ENCODE measurements at regions not wholly inside any gene's neighbourhood (a gene's known extent, or its start where the extent isn't known, plus 50 kb on each side); places are given as distances from the start of the nearest gene placed in this dataset.

- intact Hi-C loops (cut with DNase I) = no loop called here
- Histone ChIP-seq H3K27me3 (no peaks in the 10 kb centered on the region), H3K4me1 (replicated peaks in 1 of 2) (no peaks in the 10 kb centered on the region), H3K9me3 (replicated peaks in 1 of 3) (no peaks in the 10 kb centered on the region), H3K27ac (no peak overlapping the region), H3K36me3 (replicated peaks in 1 of 2) (no peaks in the 10 kb centered on the region), H3K4me3 (no peak overlapping the region)
- no peak for TF ChIP-seq POLR2A (IDR thresholded peaks at IDR 0.05)
- TF ChIP-seq CTCF (IDR thresholded peaks at IDR 0.05) = no peak
- WGBS, 4 donors = 75 to 83% (median 76%) methylated on average over 5 of the region's 5 CpGs
- DNase-seq = no peak
These were observed 50.0 kb upstream of the SOD3 start for GRCh38 chr4:24745172-24745895.
